K562 (cell line): ENCODE measurements at regions not wholly inside any gene's neighbourhood (a gene's known extent, or its start where the extent isn't known, plus 50 kb on each side); places are given as distances from the start of the nearest gene placed in this dataset.

ENCODE experiments used
- ATAC-seq: fragments of 200-7000 bp; cut with Tn5 transposase; 3 replicates; pipeline ENCODE4 v1.9.1; 2020; ENCODE audit warnings: moderate library complexity
- BruUV-seq: library from RNA; stranded (reverse); fragments of 400-500 nt; replicated peaks from 2 replicates; lab custom pipeline; 2021; lab: Mats Ljungman, UMichigan
- CTCF ChIA-PET: fragments of 300-600 bp; formaldehyde crosslinking; extraction: SDS; loops from one replicate; lab custom pipeline; 2021; ENCODE audit warnings: low intra/inter-chr PET ratio; lab: Yijun Ruan, JAX
- POLR2A ChIA-PET: fragments of 300-600, 350-650 bp; sonication (Branson Sonifier 250); formaldehyde crosslinking; extraction: SDS; loops from one replicate; lab custom pipeline; 2021; ENCODE audit warnings: antibody characterized with exemption, inconsistent platforms; lab: Yijun Ruan, JAX
- DNase-seq, 4 experiments: peaks; one replicate each; pipeline versions ENCODE4 v3.0.0 to v3.0.0-alpha.2; 2011 to 2018; ENCODE audit warnings: low spot score in 3 of 4, mixed read lengths in 3 of 4; ENCODE audit errors: extremely low read depth in 1 of 4
- FAIRE-seq: peaks from 2 replicates; lab custom pipeline; 2011; peaks lifted over from hg19 to GRCh38; lab: Jason Lieb, UNC
- H2AFZ ChIP-seq: 2 replicates; pipeline ENCODE4 v1.6.0; 2011; ENCODE audit warnings: low read depth, low read length, control low read depth, inconsistent platforms
- H3K27ac ChIP-seq: fragments of 200-600 bp; 3 replicates; pipeline ENCODE4 v1.8.0; 2011; ENCODE audit warnings: low read depth, mild to moderate bottlenecking, control low read depth, inconsistent platforms, low read length, moderate library complexity, mixed read lengths; ENCODE audit errors: extremely low read depth
- H3K27me3 ChIP-seq, 2 experiments: fragments of 300-600 bp in 1 of 2; 2 replicates in 1 of 2; 3 replicates in 1 of 2; pipeline versions ENCODE4 v1.6.0 to v1.8.0; 2011; ENCODE audit warnings: inconsistent platforms in 2 of 2, low read length in 2 of 2, mild to moderate bottlenecking in 1 of 2, mixed read lengths in 1 of 2, moderate library complexity in 1 of 2; ENCODE audit not compliant: control insufficient read depth in 2 of 2, insufficient read depth in 2 of 2
- H3K36me3 ChIP-seq: fragments of 300-600 bp; 3 replicates; pipeline ENCODE4 v1.8.0; 2011; ENCODE audit warnings: mild to moderate bottlenecking, low read length, inconsistent platforms; ENCODE audit not compliant: control insufficient read depth, insufficient read depth
- H3K4me1 ChIP-seq, 2 experiments: fragments of 200-600 bp in 1 of 2; replicated peaks in 1 of 2; 2 replicates in 1 of 2; 3 replicates in 1 of 2; pipeline versions ENCODE4 v1.5.1 to v1.8.0; 2011; ENCODE audit warnings: inconsistent platforms in 2 of 2, low read length in 2 of 2, mild to moderate bottlenecking in 1 of 2, mixed read lengths in 1 of 2, moderate library complexity in 1 of 2; ENCODE audit not compliant: control insufficient read depth in 2 of 2, insufficient read depth in 2 of 2
- H3K4me2 ChIP-seq: 2 replicates; pipeline ENCODE4 v1.6.1; 2011; ENCODE audit warnings: low read length, control low read depth, inconsistent platforms, mixed read lengths; ENCODE audit not compliant: insufficient read depth
- H3K4me3 ChIP-seq: fragments of 200-600 bp; sonication (generic), shearing (Covaris generic); 2 replicates; pipeline ENCODE4 v1.5.1; 2016; ENCODE audit warnings: control low read depth, inconsistent platforms
- H3K79me2 ChIP-seq: fragments of 200-600 bp; 3 replicates; pipeline ENCODE4 v1.8.0; 2011; ENCODE audit warnings: low read length, inconsistent platforms; ENCODE audit not compliant: control insufficient read depth, insufficient read depth
- H3K9ac ChIP-seq, 2 experiments: 2 replicates each; pipeline versions ENCODE4 v1.6.0 to v1.6.1; 2011; ENCODE audit warnings: low read depth in 2 of 2, low read length in 2 of 2, control low read depth in 1 of 2, inconsistent platforms in 1 of 2, mild to moderate bottlenecking in 1 of 2, mixed read lengths in 1 of 2; ENCODE audit not compliant: insufficient read depth in 1 of 2
- H3K9me1 ChIP-seq: one replicate; pipeline ENCODE4 v1.6.0; 2011; ENCODE audit warnings: inconsistent platforms, mild to moderate bottlenecking, low read length, moderate library complexity; ENCODE audit not compliant: control insufficient read depth, insufficient read depth
- H3K9me3 ChIP-seq: replicated peaks from 2 replicates; pipeline ENCODE4 v1.5.1; 2011; ENCODE audit warnings: low read depth, low read length, inconsistent platforms; ENCODE audit not compliant: control insufficient read depth, insufficient read depth
- H4K20me1 ChIP-seq: replicated peaks from 2 replicates; pipeline ENCODE4 v1.6.1; 2011; ENCODE audit warnings: low read length, inconsistent platforms, mixed read lengths; ENCODE audit not compliant: control insufficient read depth, insufficient read depth
- CC2D1A ChIP-seq: fragments of 450-650 bp; IDR thresholded peaks from 2 replicates; pipeline ENCODE4 v1.6.1; 2017; ENCODE audit warnings: mild to moderate bottlenecking
- CHCHD3 ChIP-seq: fragments of 250-450 bp; sonication (Bioruptor Pico); IDR thresholded peaks from 2 replicates; pipeline ENCODE4 v2.1.2; 2022; ENCODE audit warnings: mild to moderate bottlenecking
- E2F8 ChIP-seq: fragments of 450-650 bp; IDR thresholded peaks from 2 replicates; pipeline ENCODE4 v1.7.1; 2018; ENCODE audit warnings: mild to moderate bottlenecking, low read depth; ENCODE audit not compliant: partially characterized antibody
- FIP1L1 ChIP-seq: fragments of 200-400 bp; formaldehyde crosslinking; IDR thresholded peaks from 2 replicates; pipeline ENCODE4 v1.6.1; 2018; ENCODE audit warnings: mild to moderate bottlenecking, low read depth, low read length; ENCODE audit not compliant: poor library complexity, severe bottlenecking
- FOXK2 ChIP-seq, 2 experiments: fragments of 450-650 bp; IDR thresholded peaks in 1 of 2; conservative IDR thresholded peaks in 1 of 2; 2 replicates each; pipeline ENCODE4 v1.6.1; 2016; ENCODE audit warnings: low read depth in 2 of 2, mild to moderate bottlenecking in 1 of 2
- MAX ChIP-seq: sonication (generic); formaldehyde crosslinking; IDR thresholded peaks from 2 replicates; pipeline ENCODE4 v1.9.0; 2022; ENCODE audit warnings: mild to moderate bottlenecking, missing genetic modification reagents
- SMAD4 ChIP-seq: fragments of 250-450 bp; sonication (Bioruptor Pico); conservative IDR thresholded peaks from 2 replicates; pipeline ENCODE4 v1.8.0; 2021; ENCODE audit warnings: inconsistent platforms, mild to moderate bottlenecking, moderate library complexity
- XRCC4 ChIP-seq: IDR thresholded peaks from one replicate; pipeline ENCODE4 v1.6.1; 2011; ENCODE audit not compliant: insufficient read depth, insufficient read length; ENCODE audit errors: extremely low read depth
- ZEB2 ChIP-seq: fragments of 450-650 bp; IDR thresholded peaks from 2 replicates; pipeline ENCODE4 v1.6.1; 2016
- ZNF134 ChIP-seq: fragments of 250-450 bp; sonication (Bioruptor Pico); conservative IDR thresholded peaks from 2 replicates; pipeline ENCODE4 v1.4.0; 2020
- ZNF395 ChIP-seq: fragments of 200-800 bp; sonication (Bioruptor generic); IDR thresholded peaks from 2 replicates; pipeline ENCODE4 v1.6.1; 2017; ENCODE audit warnings: missing genetic modification characterization, missing compliant biosample characterization
- ZSCAN29 ChIP-seq: fragments of 450-650 bp; IDR thresholded peaks from 2 replicates; pipeline ENCODE4 v1.6.1; 2017
- WGBS: fragments of 100-300 bp; shearing (Covaris generic); methylation state at CpG from one replicate; pipeline ENCODE4 v1.1.6; 2016; ENCODE audit warnings: low coverage, mixed read lengths; ENCODE audit not compliant: insufficient coverage; ENCODE audit errors: missing lambda C conversion rate; 5-methylcytosine and 5-hydroxymethylcytosine counted together
- in situ Hi-C: fragments of 300-500 bp; cut with MboI; formaldehyde crosslinking; loops from 4 replicates; pipeline ENCODE4 v1.15.0; 2018; ENCODE audit warnings: inconsistent platforms, mixed read lengths
- intact Hi-C: fragments of 100-400 bp; cut with micrococcal nuclease; formaldehyde crosslinking; loops from 2 replicates; pipeline ENCODE4 v1.14.2; 2022

GRCh38 chr2:11079136-11079824, 76.0 kb upstream of the SLC66A3 start:
- intact Hi-C loops, result no loop called here
- Histone ChIP-seq H3K27ac (no peak overlapping the region), H3K9me1 (no peaks in the 10 kb centered on the region), H3K79me2 (no peaks in the 10 kb centered on the region), H3K36me3 (no peaks in the 10 kb centered on the region), H3K4me1 (no peaks in the 10 kb centered on the region; a peak in 1 of 5 replicates), H3K4me2 (no peak overlapping the region)
- ChIA-PET POLR2A (interaction anchor here (0.7 to 0.9 kb wide), 2 partner anchors 44 to 317 kb away, joined by 3 read pairs; no protein-coding TSS in a partner anchor), CTCF (no interaction called here)
- DNase-seq, result no peak
- ATAC-seq, result no peak
- WGBS, result 2% methylated on average over 8 of the region's 8 CpGs
- TF ChIP-seq ZNF134 (no peak), SMAD4 (CRISPR knock-in tag) (no peak), FIP1L1 (no peak), ZEB2 (no peak), MAX (CRISPR knock-in tag) (no peak), CHCHD3 (CRISPR knock-in tag) (no peak), ZNF395 (CRISPR knock-in tag) (no peak), FOXK2 (conservative IDR thresholded peaks at IDR 0.05 in 1 of 2, IDR thresholded peaks at IDR 0.05 in 1 of 2; ENCODE audit: low read depth in 2 of 2) (no peak), XRCC4 (no peak), CC2D1A (no peak), ZSCAN29 (no peak), E2F8 (no peak)
- TF ChIP-seq, all 486 proteins: peak for 0
- Histone ChIP-seq H4K20me1 (no peaks in the 10 kb centered on the region; the same call in 1 of the 2 replicates), H3K9ac (peak overlapping the region in 1 of 2 experiments; percentile 52; a peak in 1 of 4 replicates), H3K4me3 (no peak overlapping the region), H3K27me3 (peaks cover 15 to 50% of the 10 kb centered on the region in 2 experiments), H3K9me3 (no peaks in the 10 kb centered on the region), H2AFZ (no peak overlapping the region)
- FAIRE-seq, result no peak
- in situ Hi-C loops, result no loop called here
- no TSS peak for BruUV-seq
